ENCODE measurements at regions not wholly inside any gene's neighbourhood (a gene's known extent, or its start where the extent isn't known, plus 50 kb on each side); places are given as distances from the start of the nearest gene placed in this dataset.

GRCh38 chr12:54700849-54701248, 52.7 kb upstream of the DCD start:
- no peak for TF ChIP-seq POLR2AphosphoS5 (IDR thresholded peaks at IDR 0.05; ENCODE audit: low read depth, low read length)
- TF ChIP-seq EGR1 (IDR thresholded peaks at IDR 0.05; ENCODE audit: borderline replicate concordance, low read depth, low read length): no peak
- TF ChIP-seq MAFK (IDR thresholded peaks at IDR 0.05; ENCODE audit: low read depth, low read length): no peak
- no peak for TF ChIP-seq POLR2A (IDR thresholded peaks at IDR 0.05; ENCODE audit: control extremely low read depth in 1 of 2, low read depth in 2 of 2, low read length in 2 of 2)
- no peak for TF ChIP-seq NANOG (IDR thresholded peaks at IDR 0.05; ENCODE audit: insufficient read depth, low read depth, low read length, poor library complexity, severe bottlenecking)
- TF ChIP-seq BRCA1 (IDR thresholded peaks at IDR 0.05; ENCODE audit: low read depth, low read length): no peak
- no peak for TF ChIP-seq CTCF (IDR thresholded peaks at IDR 0.05; ENCODE audit: control extremely low read depth in 1 of 3, insufficient read depth in 1 of 3, low read depth in 1 of 3, low read length in 3 of 3)
- no peak for TF ChIP-seq RBBP5 (IDR thresholded peaks at IDR 0.05; ENCODE audit: borderline replicate concordance, low read depth, low read length)
- TF ChIP-seq RFX5 (IDR thresholded peaks at IDR 0.05; ENCODE audit: borderline replicate concordance, low read depth, low read length): no peak
- no peak for TF ChIP-seq TAF1 (IDR thresholded peaks at IDR 0.05; ENCODE audit: low read depth, low read length)
- TF ChIP-seq FOSL1 (IDR thresholded peaks at IDR 0.05; ENCODE audit: insufficient read depth, low read depth, low read length): no peak
- TF ChIP-seq MAX (IDR thresholded peaks at IDR 0.05): no peak
